Body of pancreas (tissue), 4 donors: ENCODE measurements at regions not wholly inside any gene's neighbourhood (a gene's known extent, or its start where the extent isn't known, plus 50 kb on each side); places are given as distances from the start of the nearest gene placed in this dataset.

Experiments used
- POLR2A ChIP-seq, 3 donors: fragments of 450-650 bp; IDR thresholded peaks; one replicate each; pipeline ENCODE4 v1.6.1; 2016; ENCODE audit warnings: antibody characterized with exemption in 3 of 3, mild to moderate bottlenecking in 2 of 3
- TF ChIP-seq, protein P1 (sequence below), 7 experiments: fragments of 450-650 bp in 4 of 7; fragments of 200-600 bp in 3 of 7; sonication (generic) in 3 of 7; IDR thresholded peaks; one replicate each; pipeline ENCODE4 v1.5.1; 2016 to 2019; ENCODE audit warnings: antibody characterized with exemption in 7 of 7

GRCh38 chr21:40952551-40953323 lies 105.8 kb upstream of the DSCAM start:
- TF ChIP-seq, protein P1, sequence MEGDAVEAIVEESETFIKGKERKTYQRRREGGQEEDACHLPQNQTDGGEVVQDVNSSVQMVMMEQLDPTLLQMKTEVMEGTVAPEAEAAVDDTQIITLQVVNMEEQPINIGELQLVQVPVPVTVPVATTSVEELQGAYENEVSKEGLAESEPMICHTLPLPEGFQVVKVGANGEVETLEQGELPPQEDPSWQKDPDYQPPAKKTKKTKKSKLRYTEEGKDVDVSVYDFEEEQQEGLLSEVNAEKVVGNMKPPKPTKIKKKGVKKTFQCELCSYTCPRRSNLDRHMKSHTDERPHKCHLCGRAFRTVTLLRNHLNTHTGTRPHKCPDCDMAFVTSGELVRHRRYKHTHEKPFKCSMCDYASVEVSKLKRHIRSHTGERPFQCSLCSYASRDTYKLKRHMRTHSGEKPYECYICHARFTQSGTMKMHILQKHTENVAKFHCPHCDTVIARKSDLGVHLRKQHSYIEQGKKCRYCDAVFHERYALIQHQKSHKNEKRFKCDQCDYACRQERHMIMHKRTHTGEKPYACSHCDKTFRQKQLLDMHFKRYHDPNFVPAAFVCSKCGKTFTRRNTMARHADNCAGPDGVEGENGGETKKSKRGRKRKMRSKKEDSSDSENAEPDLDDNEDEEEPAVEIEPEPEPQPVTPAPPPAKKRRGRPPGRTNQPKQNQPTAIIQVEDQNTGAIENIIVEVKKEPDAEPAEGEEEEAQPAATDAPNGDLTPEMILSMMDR (IDR thresholded peaks at IDR 0.05), result no peak
- TF ChIP-seq POLR2A (IDR thresholded peaks at IDR 0.05), result no peak
